CD14-positive monocyte (primary cell): ENCODE measurements at regions not wholly inside any gene's neighbourhood (a gene's known extent, or its start where the extent isn't known, plus 50 kb on each side); places are given as distances from the start of the nearest gene placed in this dataset.

Source experiments
- DNase-seq, 3 donors: peaks; one replicate each; pipeline ENCODE4 v3.0.0-alpha.2; 2011 to 2022
- H2AFZ ChIP-seq: 2 replicates; pipeline ENCODE4 v1.6.0; 2012; ENCODE audit warnings: mild to moderate bottlenecking, low read depth, low read length, inconsistent platforms; ENCODE audit not compliant: insufficient read depth, poor library complexity, severe bottlenecking
- H3K27ac ChIP-seq, 2 donors: 1 replicate in 1 of 2; 2 replicates in 1 of 2; pipeline ENCODE4 v1.5.1; 2012 to 2013; ENCODE audit warnings: low read length in 2 of 2, control low read depth in 1 of 2, inconsistent platforms in 1 of 2, low read depth in 1 of 2, mild to moderate bottlenecking in 1 of 2
- H3K27me3 ChIP-seq, 2 donors: one replicate each; pipeline versions ENCODE4 v1.6.0 to v1.6.1; 2011 to 2013; ENCODE audit warnings: low read length in 2 of 2; ENCODE audit not compliant: control insufficient read depth in 2 of 2, insufficient read depth in 2 of 2
- H3K36me3 ChIP-seq, 2 donors: replicated peaks in 1 of 2; 1 replicate in 1 of 2; 2 replicates in 1 of 2; pipeline versions ENCODE4 v1.5.1 to v1.6.1; 2012 to 2013; ENCODE audit warnings: low read length in 2 of 2, control low read depth in 1 of 2, inconsistent platforms in 1 of 2, mild to moderate bottlenecking in 1 of 2; ENCODE audit not compliant: insufficient read depth in 2 of 2, control insufficient read depth in 1 of 2
- H3K4me1 ChIP-seq, 2 donors: 1 replicate in 1 of 2; 2 replicates in 1 of 2; pipeline versions ENCODE4 v1.5.1 to v1.6.1; 2012 to 2013; ENCODE audit warnings: low read length in 2 of 2, control low read depth in 1 of 2, inconsistent platforms in 1 of 2, mild to moderate bottlenecking in 1 of 2, moderate library complexity in 1 of 2; ENCODE audit not compliant: insufficient read depth in 2 of 2, control insufficient read depth in 1 of 2
- H3K4me2 ChIP-seq: replicated peaks from 2 replicates; pipeline ENCODE3; 2012; ENCODE audit warnings: low read length, moderate library complexity, mild to moderate bottlenecking; ENCODE audit not compliant: poor library complexity, severe bottlenecking; ENCODE audit errors: extremely low read depth
- H3K4me3 ChIP-seq, 3 experiments: fragments of 200-600 bp in 1 of 3; sonication (generic) in 1 of 3; replicated peaks in 1 of 3; 1 replicate in 2 of 3; 2 replicates in 1 of 3; pipeline ENCODE4 v1.5.1; 2011 to 2013; ENCODE audit warnings: low read length in 3 of 3, mild to moderate bottlenecking in 3 of 3, control low read depth in 2 of 3, low read depth in 2 of 3, inconsistent platforms in 1 of 3, moderate library complexity in 1 of 3
- H3K79me2 ChIP-seq: 2 replicates; pipeline ENCODE4 v1.6.0; 2012; ENCODE audit warnings: mild to moderate bottlenecking, control low read depth, inconsistent platforms, low read length, moderate library complexity; ENCODE audit not compliant: insufficient read depth
- H3K9ac ChIP-seq: 2 replicates; pipeline ENCODE4 v1.6.0; 2017; ENCODE audit warnings: low read length, mild to moderate bottlenecking; ENCODE audit not compliant: insufficient read depth, poor library complexity, severe bottlenecking
- H3K9me3 ChIP-seq, 2 donors: replicated peaks in 1 of 2; 1 replicate in 1 of 2; 2 replicates in 1 of 2; pipeline versions ENCODE4 v1.5.1 to v1.6.1; 2012 to 2013; ENCODE audit warnings: low read length in 2 of 2, control low read depth in 1 of 2; ENCODE audit not compliant: control insufficient read depth in 1 of 2, insufficient read depth in 1 of 2
- H4K20me1 ChIP-seq: 2 replicates; pipeline ENCODE4 v1.6.0; 2012; ENCODE audit warnings: mild to moderate bottlenecking, low read length, control low read depth, moderate library complexity; ENCODE audit not compliant: insufficient read depth
- H3K27ac Mint-ChIP-seq, 7 donors: one replicate each; pipeline ENCODE4 v1.8.0; 2020; ENCODE audit warnings: mild to moderate bottlenecking in 7 of 7, mixed read lengths in 7 of 7, moderate library complexity in 6 of 7, inconsistent platforms in 2 of 7
- H3K27me3 Mint-ChIP-seq, 3 donors: one replicate each; pipeline ENCODE4 v1.8.0; 2021 to 2022; ENCODE audit warnings: low read depth in 3 of 3, mild to moderate bottlenecking in 3 of 3, mixed read lengths in 3 of 3, moderate library complexity in 3 of 3, inconsistent platforms in 1 of 3
- H3K36me3 Mint-ChIP-seq, 2 donors: one replicate each; pipeline ENCODE4 v1.8.0; 2020; ENCODE audit warnings: mixed read lengths in 2 of 2, inconsistent platforms in 1 of 2, mild to moderate bottlenecking in 1 of 2
- H3K4me1 Mint-ChIP-seq: one replicate; pipeline ENCODE4 v1.8.0; 2020; ENCODE audit warnings: mild to moderate bottlenecking, mixed read lengths
- H3K4me3 Mint-ChIP-seq, 2 donors: one replicate each; pipeline ENCODE4 v1.8.0; 2020; ENCODE audit warnings: mild to moderate bottlenecking in 2 of 2, mixed read lengths in 2 of 2, moderate library complexity in 1 of 2
- H3K9me3 Mint-ChIP-seq, 7 donors: one replicate each; pipeline ENCODE4 v1.8.0; 2020 to 2022; ENCODE audit warnings: mixed read lengths in 7 of 7, mild to moderate bottlenecking in 6 of 7, moderate library complexity in 6 of 7, inconsistent platforms in 2 of 7
- WGBS: methylation state at CpG from one replicate; pipeline ENCODE4 v1.1.5; 2013; ENCODE audit warnings: missing lambda C conversion rate; ENCODE audit not compliant: insufficient coverage; 5-methylcytosine and 5-hydroxymethylcytosine counted together
- intact Hi-C, 2 donors: fragments of 100-400 bp; cut with micrococcal nuclease; formaldehyde crosslinking; loops; one replicate each; pipeline versions ENCODE4 v1.15.0 to v1.15.1; 2023
- TF ChIP-seq, protein P1 (sequence below): fragments of 200-600 bp; IDR thresholded peaks from one replicate; pipeline ENCODE4 v1.8.0; 2022; ENCODE audit warnings: antibody characterized with exemption, mild to moderate bottlenecking

DNA sequence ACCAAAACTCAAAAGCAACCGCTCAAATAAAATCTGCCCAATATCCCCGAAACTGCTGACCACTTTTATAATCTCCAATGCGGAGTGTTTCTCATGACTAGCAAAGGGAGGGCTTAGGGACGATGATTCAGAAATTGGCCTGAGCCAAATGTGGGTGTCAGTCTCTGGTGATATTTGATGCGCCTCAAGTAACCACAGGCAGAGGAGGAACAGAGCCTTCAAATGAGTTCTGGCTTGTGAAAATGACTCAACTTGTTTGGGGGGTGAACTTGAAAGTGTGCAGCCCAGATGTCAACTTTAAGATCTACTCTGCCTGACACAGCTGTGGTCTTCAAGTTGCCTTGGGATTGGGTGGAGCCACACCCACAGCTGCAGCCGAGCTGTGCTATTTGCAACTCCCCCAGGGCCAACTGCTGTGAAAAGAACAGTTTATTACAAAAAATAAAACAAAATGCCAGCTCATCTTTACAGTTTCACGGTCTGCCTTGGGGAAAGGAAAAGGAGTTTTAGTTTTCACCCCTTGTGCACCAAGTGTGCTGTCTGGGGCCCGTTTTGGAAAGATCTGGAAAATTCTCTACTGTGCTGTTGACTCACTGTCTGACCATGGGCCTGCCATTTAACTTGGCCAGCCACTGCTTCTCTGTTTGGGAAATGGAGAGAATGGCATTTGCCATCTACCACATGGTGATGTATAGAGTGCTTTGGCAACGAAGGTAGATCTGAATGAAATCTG lies 222.1 kb downstream of the MTX2 start:
- Mint-ChIP-seq H3K4me1 (peaks cover 19% of the 10 kb centered on the region), H3K27me3 (peaks cover 34 to 70% (median 37%) of the 10 kb centered on the region in 3 donors), H3K4me3 (no peak overlapping the region), H3K27ac (no peak overlapping the region), H3K9me3 (peaks cover 0 to 3% (median 0%) of the 10 kb centered on the region in 7 donors), H3K36me3 (no peaks in the 10 kb centered on the region)
- H4K20me1 ChIP-seq, result no peaks in the 10 kb centered on the region
- H3K36me3 ChIP-seq, result no peaks in the 10 kb centered on the region
- H2AFZ ChIP-seq, result no peak overlapping the region
- WGBS, result 20% methylated on average over 1 of the region's 9 CpGs
- no peak overlapping the region for H3K9ac ChIP-seq
- no peaks in the 10 kb centered on the region for H3K79me2 ChIP-seq
- no peak for DNase-seq
- TF ChIP-seq, protein P1, sequence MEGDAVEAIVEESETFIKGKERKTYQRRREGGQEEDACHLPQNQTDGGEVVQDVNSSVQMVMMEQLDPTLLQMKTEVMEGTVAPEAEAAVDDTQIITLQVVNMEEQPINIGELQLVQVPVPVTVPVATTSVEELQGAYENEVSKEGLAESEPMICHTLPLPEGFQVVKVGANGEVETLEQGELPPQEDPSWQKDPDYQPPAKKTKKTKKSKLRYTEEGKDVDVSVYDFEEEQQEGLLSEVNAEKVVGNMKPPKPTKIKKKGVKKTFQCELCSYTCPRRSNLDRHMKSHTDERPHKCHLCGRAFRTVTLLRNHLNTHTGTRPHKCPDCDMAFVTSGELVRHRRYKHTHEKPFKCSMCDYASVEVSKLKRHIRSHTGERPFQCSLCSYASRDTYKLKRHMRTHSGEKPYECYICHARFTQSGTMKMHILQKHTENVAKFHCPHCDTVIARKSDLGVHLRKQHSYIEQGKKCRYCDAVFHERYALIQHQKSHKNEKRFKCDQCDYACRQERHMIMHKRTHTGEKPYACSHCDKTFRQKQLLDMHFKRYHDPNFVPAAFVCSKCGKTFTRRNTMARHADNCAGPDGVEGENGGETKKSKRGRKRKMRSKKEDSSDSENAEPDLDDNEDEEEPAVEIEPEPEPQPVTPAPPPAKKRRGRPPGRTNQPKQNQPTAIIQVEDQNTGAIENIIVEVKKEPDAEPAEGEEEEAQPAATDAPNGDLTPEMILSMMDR, result no peak
- intact Hi-C loops, result no loop called here
- peaks cover 22 to 31% of the 10 kb centered on the region in 2 donors for H3K27me3 ChIP-seq
- no peak overlapping the region for H3K4me3 ChIP-seq
- no peak overlapping the region for H3K27ac ChIP-seq
- H3K9me3 ChIP-seq, result no peaks in the 10 kb centered on the region
- H3K4me2 ChIP-seq, result no peak overlapping the region
- no peaks in the 10 kb centered on the region for H3K4me1 ChIP-seq

GRCh38 chr2:176492583-176492982 lies 223.3 kb downstream of the MTX2 start:
- H3K4me2 ChIP-seq, result no peak overlapping the region
- TF ChIP-seq, protein P1, result no peak
- peaks cover 24 to 31% of the 10 kb centered on the region in 2 donors for H3K27me3 ChIP-seq
- H3K27ac Mint-ChIP-seq, result no peak overlapping the region
- no peaks in the 10 kb centered on the region for H3K79me2 ChIP-seq
- no peaks in the 10 kb centered on the region for H3K36me3 Mint-ChIP-seq
- no peaks in the 10 kb centered on the region for H3K9me3 ChIP-seq
- H3K4me3 ChIP-seq, result no peak overlapping the region
- no peak overlapping the region for H3K4me3 Mint-ChIP-seq
- H3K27me3 Mint-ChIP-seq, result peaks cover 26 to 67% (median 34%) of the 10 kb centered on the region in 3 donors
- DNase-seq, result no peak
- intact Hi-C loops, result no loop called here
- no peak overlapping the region for H3K27ac ChIP-seq
- no peaks in the 10 kb centered on the region for H4K20me1 ChIP-seq
- H3K9ac ChIP-seq, result no peak overlapping the region
- no peaks in the 10 kb centered on the region for H3K36me3 ChIP-seq
- H3K4me1 ChIP-seq, result no peaks in the 10 kb centered on the region
- peaks cover 0 to 3% (median 0%) of the 10 kb centered on the region in 7 donors for H3K9me3 Mint-ChIP-seq
- no CpG with 5 or more reads among the region's 1 CpG for WGBS
- H2AFZ ChIP-seq, result no peak overlapping the region
- H3K4me1 Mint-ChIP-seq, result peaks cover 23% of the 10 kb centered on the region
